ENCODE measurements at regions not wholly inside any gene's neighbourhood (a gene's known extent, or its start where the extent isn't known, plus 50 kb on each side); places are given as distances from the start of the nearest gene placed in this dataset.

GRCh38 chr13:104740641-104741222 lies 1674.5 kb upstream of the SLC10A2 start:
- TF ChIP-seq, protein P1, sequence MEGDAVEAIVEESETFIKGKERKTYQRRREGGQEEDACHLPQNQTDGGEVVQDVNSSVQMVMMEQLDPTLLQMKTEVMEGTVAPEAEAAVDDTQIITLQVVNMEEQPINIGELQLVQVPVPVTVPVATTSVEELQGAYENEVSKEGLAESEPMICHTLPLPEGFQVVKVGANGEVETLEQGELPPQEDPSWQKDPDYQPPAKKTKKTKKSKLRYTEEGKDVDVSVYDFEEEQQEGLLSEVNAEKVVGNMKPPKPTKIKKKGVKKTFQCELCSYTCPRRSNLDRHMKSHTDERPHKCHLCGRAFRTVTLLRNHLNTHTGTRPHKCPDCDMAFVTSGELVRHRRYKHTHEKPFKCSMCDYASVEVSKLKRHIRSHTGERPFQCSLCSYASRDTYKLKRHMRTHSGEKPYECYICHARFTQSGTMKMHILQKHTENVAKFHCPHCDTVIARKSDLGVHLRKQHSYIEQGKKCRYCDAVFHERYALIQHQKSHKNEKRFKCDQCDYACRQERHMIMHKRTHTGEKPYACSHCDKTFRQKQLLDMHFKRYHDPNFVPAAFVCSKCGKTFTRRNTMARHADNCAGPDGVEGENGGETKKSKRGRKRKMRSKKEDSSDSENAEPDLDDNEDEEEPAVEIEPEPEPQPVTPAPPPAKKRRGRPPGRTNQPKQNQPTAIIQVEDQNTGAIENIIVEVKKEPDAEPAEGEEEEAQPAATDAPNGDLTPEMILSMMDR (IDR thresholded peaks at IDR 0.05; ENCODE audit: unreplicated experiment): no peak
- no peak overlapping the region for H3K4me3 Mint-ChIP-seq
- no peaks in the 10 kb centered on the region for H3K9me3 Mint-ChIP-seq
- no peaks in the 10 kb centered on the region for H3K27me3 Mint-ChIP-seq (ENCODE audit: low read depth)
- DNase-seq (ENCODE audit: low spot score in 2 of 2, unreplicated experiment in 2 of 2): no peak
- H3K36me3 Mint-ChIP-seq: no peaks in the 10 kb centered on the region
- H3K27ac Mint-ChIP-seq: no peak overlapping the region
- peaks cover 15% of the 10 kb centered on the region for H3K4me1 Mint-ChIP-seq

DNA sequence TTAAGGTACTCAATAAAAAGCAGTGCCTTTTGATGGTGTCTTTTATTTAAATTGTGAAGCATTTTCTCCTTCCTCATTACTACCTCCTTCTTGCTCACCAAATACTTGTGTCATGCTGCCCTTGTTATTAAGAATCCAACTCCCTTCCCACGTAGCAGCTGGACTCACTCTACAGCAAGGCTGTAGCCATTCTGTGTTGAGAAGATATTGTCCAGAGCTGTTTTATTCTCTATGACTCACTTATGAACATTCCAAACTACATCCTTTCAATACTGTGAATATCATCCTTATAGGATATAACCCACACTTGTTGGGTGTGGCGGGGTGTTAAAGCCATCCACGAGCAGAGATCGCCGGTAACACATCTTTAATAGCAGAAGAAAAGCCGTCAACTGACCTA lies 1671.5 kb upstream of the SLC10A2 start:
- no peak for DNase-seq (ENCODE audit: low spot score in 2 of 2, unreplicated experiment in 2 of 2)
- TF ChIP-seq, protein P1 (IDR thresholded peaks at IDR 0.05; ENCODE audit: unreplicated experiment): no peak
- Mint-ChIP-seq H3K27me3 (ENCODE audit: low read depth) (no peaks in the 10 kb centered on the region), H3K4me3 (no peak overlapping the region), H3K36me3 (no peaks in the 10 kb centered on the region), H3K4me1 (peaks cover 6% of the 10 kb centered on the region), H3K27ac (peak overlapping the region; percentile 36), H3K9me3 (no peaks in the 10 kb centered on the region)

- no peaks in the 10 kb centered on the region for H3K9me3 Mint-ChIP-seq
- no peak overlapping the region for H3K4me3 Mint-ChIP-seq
Observed at GRCh38 chr13:104733427-104733826, 1667.2 kb upstream of the SLC10A2 start.

GRCh38 chr13:104715111-104715510 lies 1648.9 kb upstream of the SLC10A2 start:
- Mint-ChIP-seq H3K4me3 (no peak overlapping the region), H3K36me3 (no peaks in the 10 kb centered on the region), H3K27me3 (ENCODE audit: low read depth) (no peaks in the 10 kb centered on the region), H3K27ac (no peak overlapping the region), H3K4me1 (no peaks in the 10 kb centered on the region), H3K9me3 (peaks cover 13% of the 10 kb centered on the region)
- TF ChIP-seq, protein P1 (IDR thresholded peaks at IDR 0.05; ENCODE audit: unreplicated experiment): no peak
- no peak for DNase-seq (ENCODE audit: low spot score in 2 of 2, unreplicated experiment in 2 of 2)

More at GRCh38 chr13:104733427-104733826, 1667.2 kb upstream of the SLC10A2 start:
- no peak for DNase-seq (ENCODE audit: low spot score in 2 of 2, unreplicated experiment in 2 of 2)
- TF ChIP-seq, protein P1 (IDR thresholded peaks at IDR 0.05; ENCODE audit: unreplicated experiment): no peak
- Mint-ChIP-seq H3K27me3 (ENCODE audit: low read depth) (no peaks in the 10 kb centered on the region), H3K36me3 (no peaks in the 10 kb centered on the region), H3K27ac (no peak overlapping the region), H3K4me1 (peaks cover 6% of the 10 kb centered on the region)

GRCh38 chr13:104705031-104705750 lies 1639.0 kb upstream of the SLC10A2 start:
- TF ChIP-seq, protein P1 (IDR thresholded peaks at IDR 0.05; ENCODE audit: unreplicated experiment): no peak
- no peak for DNase-seq (ENCODE audit: low spot score in 2 of 2, unreplicated experiment in 2 of 2)
- Mint-ChIP-seq H3K9me3 (peaks cover under 1% of the 10 kb centered on the region), H3K27ac (no peak overlapping the region), H3K27me3 (ENCODE audit: low read depth) (no peaks in the 10 kb centered on the region), H3K4me3 (no peak overlapping the region), H3K36me3 (no peaks in the 10 kb centered on the region), H3K4me1 (peaks cover 3% of the 10 kb centered on the region)
